Colonic mucosa (tissue), 4 donors: ENCODE measurements at regions not wholly inside any gene's neighbourhood (a gene's known extent, or its start where the extent isn't known, plus 50 kb on each side); places are given as distances from the start of the nearest gene placed in this dataset.
"Not testable (repeated sequence)": the region's sequence is repeated elsewhere in the genome, so short reads cannot be mapped to it uniquely, and the experiment has no call there.

Experiments used
- DNase-seq: peaks from one replicate; pipeline ENCODE4 v3.0.0-alpha.2; 2020
- H3K27ac ChIP-seq: fragments of 200-600 bp; one replicate; pipeline ENCODE4 v1.8.0; 2021
- H3K27me3 ChIP-seq: fragments of 200-600 bp; one replicate; pipeline ENCODE4 v1.8.0; 2021
- H3K36me3 ChIP-seq: fragments of 200-600 bp; one replicate; pipeline ENCODE4 v1.8.0; 2021
- H3K4me1 ChIP-seq: fragments of 200-600 bp; one replicate; pipeline ENCODE4 v1.8.0; 2021; ENCODE audit warnings: mild to moderate bottlenecking
- H3K4me3 ChIP-seq: fragments of 200-600 bp; one replicate; pipeline ENCODE4 v1.8.0; 2021
- H3K9ac ChIP-seq, 2 donors: one replicate each; pipeline ENCODE4 v1.7.0; 2013; ENCODE audit warnings: control low read depth in 2 of 2, low read depth in 2 of 2, low read length in 2 of 2
- H3K9me3 ChIP-seq: fragments of 200-600 bp; one replicate; pipeline ENCODE4 v1.8.0; 2021
- intact Hi-C: fragments of 100-400 bp; cut with DNase I; formaldehyde crosslinking; loops from one replicate; pipeline ENCODE4 v1.14.1; 2022
- TF ChIP-seq, protein P1 (sequence below): fragments of 200-600 bp; IDR thresholded peaks from one replicate; pipeline ENCODE4 v1.8.0; 2022; ENCODE audit warnings: antibody characterized with exemption, mild to moderate bottlenecking
- donor health status: healthy.
- donor health status: DM: no; HTN: no; CAD: no.
- donor health status: DM: no; HTN: no; CAD: no.

DNA sequence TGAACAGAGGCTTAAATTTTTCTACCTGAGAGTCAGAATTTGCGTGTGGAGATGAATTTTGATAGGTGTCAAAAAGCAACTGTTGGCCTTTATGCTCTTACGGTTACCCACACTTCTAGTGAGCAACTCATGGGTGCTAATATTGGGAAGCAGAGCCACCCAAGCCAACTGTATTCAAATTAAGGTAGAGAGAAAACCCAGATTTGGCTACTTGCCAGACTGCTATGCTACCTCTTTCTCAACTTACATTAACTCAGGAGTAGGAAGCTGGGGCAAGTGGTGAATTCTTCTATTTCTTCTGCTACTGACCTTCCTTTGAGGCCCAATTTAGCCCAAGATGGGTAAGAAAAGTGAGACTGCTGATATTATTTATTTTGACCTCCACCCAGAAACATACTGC, 83.9 kb downstream of the OLFM4 start:
- H3K4me3 ChIP-seq: no peak overlapping the region
- H3K4me1 ChIP-seq: no peaks in the 10 kb centered on the region
- no peaks in the 10 kb centered on the region for H3K36me3 ChIP-seq
- H3K9me3 ChIP-seq: no peaks in the 10 kb centered on the region
- no peak for DNase-seq
- no peak overlapping the region for H3K27ac ChIP-seq
- H3K9ac ChIP-seq: no peak overlapping the region
- intact Hi-C loops: no loop called here
- TF ChIP-seq, protein P1, sequence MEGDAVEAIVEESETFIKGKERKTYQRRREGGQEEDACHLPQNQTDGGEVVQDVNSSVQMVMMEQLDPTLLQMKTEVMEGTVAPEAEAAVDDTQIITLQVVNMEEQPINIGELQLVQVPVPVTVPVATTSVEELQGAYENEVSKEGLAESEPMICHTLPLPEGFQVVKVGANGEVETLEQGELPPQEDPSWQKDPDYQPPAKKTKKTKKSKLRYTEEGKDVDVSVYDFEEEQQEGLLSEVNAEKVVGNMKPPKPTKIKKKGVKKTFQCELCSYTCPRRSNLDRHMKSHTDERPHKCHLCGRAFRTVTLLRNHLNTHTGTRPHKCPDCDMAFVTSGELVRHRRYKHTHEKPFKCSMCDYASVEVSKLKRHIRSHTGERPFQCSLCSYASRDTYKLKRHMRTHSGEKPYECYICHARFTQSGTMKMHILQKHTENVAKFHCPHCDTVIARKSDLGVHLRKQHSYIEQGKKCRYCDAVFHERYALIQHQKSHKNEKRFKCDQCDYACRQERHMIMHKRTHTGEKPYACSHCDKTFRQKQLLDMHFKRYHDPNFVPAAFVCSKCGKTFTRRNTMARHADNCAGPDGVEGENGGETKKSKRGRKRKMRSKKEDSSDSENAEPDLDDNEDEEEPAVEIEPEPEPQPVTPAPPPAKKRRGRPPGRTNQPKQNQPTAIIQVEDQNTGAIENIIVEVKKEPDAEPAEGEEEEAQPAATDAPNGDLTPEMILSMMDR: no peak
- H3K27me3 ChIP-seq: no peaks in the 10 kb centered on the region

DNA sequence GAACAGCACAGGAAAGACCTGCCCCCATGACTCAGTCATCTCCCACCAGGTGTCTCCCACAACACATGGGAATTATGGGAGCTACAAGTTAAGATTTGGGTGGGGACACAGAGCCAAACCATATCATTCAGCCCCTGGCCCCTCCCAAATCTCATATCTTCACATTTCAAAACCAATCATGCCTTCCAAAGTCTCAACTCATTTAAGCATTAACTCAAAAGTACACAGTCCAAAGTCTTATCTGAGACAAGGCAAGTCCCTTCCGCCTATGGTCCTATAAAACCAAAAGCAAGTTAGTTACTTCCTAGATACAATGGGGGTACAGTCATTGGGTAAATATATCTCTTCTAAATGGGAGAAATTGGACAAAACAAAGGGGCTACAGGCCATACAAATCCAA, 88.4 kb downstream of the OLFM4 start:
- intact Hi-C loops, H3K9me3 ChIP-seq, H3K36me3 ChIP-seq, H3K4me3 ChIP-seq, H3K9ac ChIP-seq, H3K4me1 ChIP-seq, H3K27ac ChIP-seq, DNase-seq, H3K27me3 ChIP-seq: not testable (repeated sequence)

DNA sequence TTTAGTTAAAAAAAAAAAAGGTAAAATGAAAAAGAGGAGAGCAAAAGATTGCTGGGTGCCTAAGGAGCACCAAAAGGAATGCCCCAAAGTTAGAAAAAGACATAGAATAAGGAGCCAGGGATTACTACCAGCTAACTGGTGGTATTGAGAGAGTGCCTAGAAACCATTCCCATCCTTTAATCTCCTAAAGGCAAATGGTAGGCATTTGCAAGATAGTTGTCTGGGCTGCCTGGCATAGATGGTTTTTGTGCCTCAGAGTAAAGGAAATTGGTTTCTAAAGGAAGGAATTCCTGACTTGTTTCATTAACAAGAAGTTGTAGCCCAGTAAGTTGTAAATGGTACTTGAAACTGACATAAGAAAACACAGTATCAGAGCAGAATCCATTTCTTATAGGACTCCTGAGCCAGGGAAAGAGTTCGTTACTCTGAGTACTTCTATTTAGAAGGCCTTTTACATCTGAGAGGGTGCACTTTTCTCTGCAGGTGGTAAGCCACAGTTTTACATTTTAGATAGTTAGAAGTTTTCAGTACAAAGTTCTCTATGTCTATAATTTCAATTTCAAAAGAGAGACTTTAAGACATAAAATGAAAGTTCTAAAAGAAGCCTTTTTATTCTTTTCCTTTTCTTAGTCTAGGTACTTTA, 92.6 kb downstream of the OLFM4 start:
- no peaks in the 10 kb centered on the region for H3K27me3 ChIP-seq
- H3K4me1 ChIP-seq: no peaks in the 10 kb centered on the region
- H3K4me3 ChIP-seq: no peak overlapping the region
- TF ChIP-seq, protein P1: no peak
- H3K9ac ChIP-seq: no peak overlapping the region
- intact Hi-C loops: no loop called here
- no peak for DNase-seq
- no peak overlapping the region for H3K27ac ChIP-seq
- no peaks in the 10 kb centered on the region for H3K9me3 ChIP-seq
- H3K36me3 ChIP-seq: no peaks in the 10 kb centered on the region

DNA sequence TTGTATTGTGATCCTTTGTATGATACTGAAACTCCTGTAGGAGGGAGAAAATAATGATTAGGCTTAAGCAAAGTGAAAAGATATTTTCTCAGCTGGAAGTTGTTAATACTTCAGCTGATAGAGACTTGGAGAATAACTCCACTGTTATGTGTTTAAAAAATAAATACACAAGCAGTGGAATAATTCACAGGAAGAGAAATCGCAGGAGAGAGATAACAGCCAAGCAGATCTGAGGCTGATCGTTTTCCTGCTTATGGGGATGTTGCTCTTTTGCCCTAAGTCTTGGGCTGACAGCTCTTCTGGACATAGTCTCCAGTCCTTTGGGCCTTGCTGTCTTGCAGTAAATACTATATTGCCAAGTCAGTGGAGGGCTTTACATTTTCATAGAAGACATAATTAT, 93.3 kb downstream of the OLFM4 start:
- Histone ChIP-seq H3K4me3 (no peak overlapping the region), H3K27me3 (no peaks in the 10 kb centered on the region), H3K9me3 (no peaks in the 10 kb centered on the region), H3K9ac (no peak overlapping the region), H3K36me3 (no peaks in the 10 kb centered on the region), H3K27ac (no peak overlapping the region), H3K4me1 (no peaks in the 10 kb centered on the region)
- no peak for DNase-seq
- TF ChIP-seq, protein P1: no peak
- intact Hi-C loops: no loop called here

DNA sequence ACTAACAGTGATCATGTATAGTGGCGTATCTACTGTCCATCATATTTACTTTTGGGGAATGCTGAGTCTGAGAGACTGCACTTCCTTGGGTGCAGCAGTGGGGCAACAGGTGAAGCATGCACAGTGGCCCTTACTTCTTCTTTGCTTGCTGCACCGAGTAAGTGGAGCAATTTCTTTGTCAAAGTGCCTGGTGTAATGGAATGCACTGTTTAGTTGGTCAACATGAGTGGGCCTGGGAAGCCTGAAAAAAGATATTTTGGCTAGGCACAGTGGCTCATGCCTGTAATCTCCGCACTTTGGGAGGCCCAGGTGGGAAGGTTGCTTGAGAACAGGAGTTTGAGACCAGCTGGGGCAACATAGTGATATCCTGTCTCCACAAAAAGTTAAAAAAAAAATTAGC, 94.9 kb downstream of the OLFM4 start:
- intact Hi-C loops: no loop called here
- TF ChIP-seq, protein P1: no peak

DNA sequence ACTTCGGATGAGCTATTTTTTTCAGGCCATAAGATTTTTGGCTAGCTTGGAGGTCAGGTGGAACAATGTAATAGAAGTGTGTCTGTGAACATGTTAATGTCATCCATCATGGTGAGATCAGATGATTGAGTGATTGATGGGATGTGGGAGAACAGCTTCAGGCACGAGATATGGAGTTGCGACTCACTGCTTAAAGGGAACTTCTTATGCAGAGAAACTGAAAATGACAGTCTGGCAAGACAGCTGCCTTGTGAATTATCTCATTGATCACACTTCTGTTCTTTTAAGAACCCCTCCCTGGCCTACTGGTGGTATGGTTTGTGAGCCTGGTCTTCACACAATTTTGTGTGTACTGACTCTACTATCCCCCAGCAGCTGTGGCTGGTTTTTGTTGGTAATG, 96.0 kb downstream of the OLFM4 start:
- Histone ChIP-seq H3K4me1 (no peaks in the 10 kb centered on the region), H3K9ac (no peak overlapping the region), H3K27me3 (no peaks in the 10 kb centered on the region), H3K36me3 (no peaks in the 10 kb centered on the region), H3K9me3 (no peaks in the 10 kb centered on the region), H3K27ac (no peak overlapping the region), H3K4me3 (no peak overlapping the region)
- TF ChIP-seq, protein P1: no peak
- intact Hi-C loops: no loop called here
- DNase-seq: no peak

More for the DNA sequence above, 94.9 kb downstream of the OLFM4 start:
- Histone ChIP-seq H3K9me3 (no peaks in the 10 kb centered on the region), H3K27ac (no peak overlapping the region), H3K9ac (no peak overlapping the region), H3K27me3 (no peaks in the 10 kb centered on the region), H3K36me3 (no peaks in the 10 kb centered on the region), H3K4me1 (no peaks in the 10 kb centered on the region), H3K4me3 (no peak overlapping the region)
- DNase-seq: no peak
